NCI-H460 (cell line): ENCODE measurements at regions not wholly inside any gene's neighbourhood (a gene's known extent, or its start where the extent isn't known, plus 50 kb on each side); places are given as distances from the start of the nearest gene placed in this dataset.

ENCODE experiments used
- small RNA-seq, 2 experiments: library from RNA; depleted of rRNA; stranded (forward); fragments of <200 nt; gene quantifications; one replicate each; pipeline ENCODE3, GENCODE V24; 2014

Small RNA genes in the stretch of these regions (small RNA-seq; reads per million reads assigned to genes)
- gene RF00017 (0 reads per million in 2 experiments), gene RNU6-1288P (0 reads per million in 2 experiments)
